Caco-2 (cell line): ENCODE measurements at regions not wholly inside any gene's neighbourhood (a gene's known extent, or its start where the extent isn't known, plus 50 kb on each side); places are given as distances from the start of the nearest gene placed in this dataset.

Source experiments
- BruUV-seq: library from RNA; stranded (reverse); fragments of 400-500 nt; replicated peaks from 2 replicates; lab custom pipeline; 2021; lab: Mats Ljungman, UMichigan
- CTCF ChIA-PET: fragments of 300-600 bp; sonication (Branson Sonifier 250); formaldehyde crosslinking; loops from one replicate; lab custom pipeline; 2022; ENCODE audit warnings: antibody characterized with exemption; lab: Charles Lee
- POLR2A ChIA-PET: fragments of 300-600 bp; sonication (Branson Sonifier 250); formaldehyde crosslinking; loops from one replicate; lab custom pipeline; 2022; ENCODE audit warnings: antibody characterized with exemption; lab: Charles Lee
- DNase-seq, 2 experiments: peaks; one replicate each; pipeline versions ENCODE4 v3.0.0 to v3.0.0-alpha.2; 2020 to 2022
- H3K27me3 ChIP-seq: replicated peaks from 2 replicates; pipeline ENCODE4 v1.6.0; 2011; ENCODE audit warnings: low read length; ENCODE audit not compliant: control insufficient read depth, insufficient read depth
- H3K36me3 ChIP-seq: 2 replicates; pipeline ENCODE4 v1.5.1; 2011; ENCODE audit warnings: low read length; ENCODE audit not compliant: control insufficient read depth, insufficient read depth
- H3K4me1 ChIP-seq: fragments of 250-450 bp; sonication (Bioruptor Pico); 2 replicates; pipeline ENCODE4 v1.5.1; 2020; ENCODE audit warnings: mild to moderate bottlenecking
- H3K4me3 ChIP-seq: 2 replicates; pipeline ENCODE4 v1.5.1; 2011; ENCODE audit warnings: low read depth, mild to moderate bottlenecking, control low read depth, low read length
- H3K9me3 ChIP-seq: fragments of 250-450 bp; sonication (Bioruptor Pico); 2 replicates; pipeline ENCODE4 v1.5.1; 2020; ENCODE audit warnings: mild to moderate bottlenecking, moderate library complexity
- H3K27ac Mint-ChIP-seq: one replicate; pipeline ENCODE4 v1.8.0; 2022; ENCODE audit warnings: mixed read lengths; ENCODE audit not compliant: unreplicated experiment
- H3K27me3 Mint-ChIP-seq: one replicate; pipeline ENCODE4 v1.8.0; 2022; ENCODE audit warnings: mixed read lengths; ENCODE audit not compliant: insufficient read depth, unreplicated experiment
- H3K36me3 Mint-ChIP-seq: one replicate; pipeline ENCODE4 v1.8.0; 2022; ENCODE audit warnings: mild to moderate bottlenecking, mixed read lengths; ENCODE audit not compliant: insufficient read depth, unreplicated experiment
- H3K4me1 Mint-ChIP-seq: one replicate; pipeline ENCODE4 v1.8.0; 2022; ENCODE audit warnings: low read depth, mixed read lengths; ENCODE audit not compliant: unreplicated experiment
- H3K4me3 Mint-ChIP-seq: one replicate; pipeline ENCODE4 v1.8.0; 2022; ENCODE audit warnings: mild to moderate bottlenecking, moderate library complexity, mixed read lengths; ENCODE audit not compliant: unreplicated experiment
- H3K9me3 Mint-ChIP-seq: one replicate; pipeline ENCODE4 v1.8.0; 2022; ENCODE audit warnings: mixed read lengths; ENCODE audit not compliant: unreplicated experiment
- CTCF ChIP-seq, 2 experiments: fragments of 200-600 bp in 1 of 2; IDR thresholded peaks; 1 replicate in 1 of 2; 2 replicates in 1 of 2; pipeline versions ENCODE4 v1.5.1 to v1.8.0; 2011 to 2022; ENCODE audit warnings: antibody characterized with exemption in 1 of 2, control low read depth in 1 of 2, inconsistent platforms in 1 of 2, low read depth in 1 of 2, low read length in 1 of 2, mild to moderate bottlenecking in 1 of 2, moderate library complexity in 1 of 2; ENCODE audit not compliant: insufficient read depth in 1 of 2, severe bottlenecking in 1 of 2, unreplicated experiment in 1 of 2
- intact Hi-C: fragments of 100-400 bp; cut with micrococcal nuclease; formaldehyde crosslinking; loops from one replicate; pipeline ENCODE4 v1.10.0; 2022; ENCODE audit not compliant: unreplicated experiment

- no peaks in the 10 kb centered on the region for H3K4me1 Mint-ChIP-seq
- no TSS peak for BruUV-seq
- Histone ChIP-seq H3K4me3 (no peak overlapping the region), H3K36me3 (no peaks in the 10 kb centered on the region), H3K4me1 (no peaks in the 10 kb centered on the region), H3K27me3 (no peaks in the 10 kb centered on the region; the same call in 1 of the 2 replicates), H3K9me3 (no peaks in the 10 kb centered on the region)
- ChIA-PET CTCF (no interaction called here), POLR2A (no interaction called here)
- no peaks in the 10 kb centered on the region for H3K36me3 Mint-ChIP-seq
- H3K4me3 Mint-ChIP-seq = no peak overlapping the region
- TF ChIP-seq CTCF (IDR thresholded peaks at IDR 0.05; ENCODE audit: insufficient read depth in 1 of 2, low read depth in 1 of 2, low read length in 1 of 2, severe bottlenecking in 1 of 2, unreplicated experiment in 1 of 2) = no peak
- no peaks in the 10 kb centered on the region for H3K9me3 Mint-ChIP-seq
- peaks cover 5% of the 10 kb centered on the region for H3K27me3 Mint-ChIP-seq
- intact Hi-C loops = no loop called here
- no peak overlapping the region for H3K27ac Mint-ChIP-seq
- DNase-seq = no peak
Measured at GRCh38 chr2:219878516-219878915, 251.1 kb downstream of the SLC4A3 start.

GRCh38 chr2:219881851-219882250 lies 254.4 kb downstream of the SLC4A3 start:
- Histone ChIP-seq H3K9me3 (no peaks in the 10 kb centered on the region), H3K36me3 (no peaks in the 10 kb centered on the region), H3K4me3 (no peak overlapping the region), H3K27me3 (no peaks in the 10 kb centered on the region; the same call in 1 of the 2 replicates), H3K4me1 (no peaks in the 10 kb centered on the region)
- POLR2A ChIA-PET = no interaction called here
- Mint-ChIP-seq H3K27ac (no peak overlapping the region), H3K4me1 (no peaks in the 10 kb centered on the region), H3K27me3 (peaks cover 19% of the 10 kb centered on the region), H3K4me3 (no peak overlapping the region), H3K36me3 (no peaks in the 10 kb centered on the region), H3K9me3 (no peaks in the 10 kb centered on the region)
- no TSS peak for BruUV-seq
- CTCF ChIA-PET = no interaction called here
- intact Hi-C loops = no loop called here
- no peak for DNase-seq
- TF ChIP-seq CTCF (IDR thresholded peaks at IDR 0.05; ENCODE audit: insufficient read depth in 1 of 2, low read depth in 1 of 2, low read length in 1 of 2, severe bottlenecking in 1 of 2, unreplicated experiment in 1 of 2) = no peak

- Histone ChIP-seq H3K27me3 (no peaks in the 10 kb centered on the region; the same call in 1 of the 2 replicates), H3K9me3 (no peaks in the 10 kb centered on the region), H3K36me3 (no peaks in the 10 kb centered on the region), H3K4me3 (no peak overlapping the region), H3K4me1 (no peaks in the 10 kb centered on the region)
- Mint-ChIP-seq H3K27ac (no peak overlapping the region), H3K36me3 (no peaks in the 10 kb centered on the region), H3K4me1 (no peaks in the 10 kb centered on the region), H3K9me3 (no peaks in the 10 kb centered on the region), H3K27me3 (peaks cover 16% of the 10 kb centered on the region), H3K4me3 (no peak overlapping the region)
- intact Hi-C loops = no loop called here
- POLR2A ChIA-PET = no interaction called here
- CTCF ChIA-PET = interaction anchor here (0.6 kb wide), 2 partner anchors 119 to 590 kb away, joined by 3 to 4 read pairs; no protein-coding TSS in a partner anchor
- no TSS peak for BruUV-seq
- DNase-seq = no peak
- peak in 1 of 2 experiments; percentile 10 for TF ChIP-seq CTCF (IDR thresholded peaks at IDR 0.05; ENCODE audit: insufficient read depth in 1 of 2, low read depth in 1 of 2, low read length in 1 of 2, severe bottlenecking in 1 of 2, unreplicated experiment in 1 of 2)
Measured at GRCh38 chr2:219886615-219887014, 259.2 kb downstream of the SLC4A3 start.
